ENCODE measurements at regions not wholly inside any gene's neighbourhood (a gene's known extent, or its start where the extent isn't known, plus 50 kb on each side); places are given as distances from the start of the nearest gene placed in this dataset.

DNA sequence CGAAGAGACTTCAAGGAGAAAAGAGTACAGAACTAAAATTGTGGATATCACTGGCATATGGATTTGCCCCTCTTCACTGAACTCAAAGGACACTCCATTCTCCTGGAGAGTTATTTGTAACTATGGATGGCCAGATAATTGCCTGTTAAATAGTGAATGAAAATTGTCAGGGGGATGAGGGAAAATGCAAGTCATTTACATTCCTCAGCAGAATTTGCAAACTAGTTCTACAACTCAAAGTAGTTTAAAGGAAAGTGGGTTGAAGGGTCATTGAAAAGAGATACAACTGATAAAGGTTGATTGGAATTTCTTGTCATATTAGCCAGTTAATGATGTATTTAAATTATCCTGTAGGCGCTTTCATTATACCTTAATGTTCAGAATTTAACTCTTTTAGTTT, 266.5 kb upstream of the SPOPL start:
- TF ChIP-seq, protein P1, sequence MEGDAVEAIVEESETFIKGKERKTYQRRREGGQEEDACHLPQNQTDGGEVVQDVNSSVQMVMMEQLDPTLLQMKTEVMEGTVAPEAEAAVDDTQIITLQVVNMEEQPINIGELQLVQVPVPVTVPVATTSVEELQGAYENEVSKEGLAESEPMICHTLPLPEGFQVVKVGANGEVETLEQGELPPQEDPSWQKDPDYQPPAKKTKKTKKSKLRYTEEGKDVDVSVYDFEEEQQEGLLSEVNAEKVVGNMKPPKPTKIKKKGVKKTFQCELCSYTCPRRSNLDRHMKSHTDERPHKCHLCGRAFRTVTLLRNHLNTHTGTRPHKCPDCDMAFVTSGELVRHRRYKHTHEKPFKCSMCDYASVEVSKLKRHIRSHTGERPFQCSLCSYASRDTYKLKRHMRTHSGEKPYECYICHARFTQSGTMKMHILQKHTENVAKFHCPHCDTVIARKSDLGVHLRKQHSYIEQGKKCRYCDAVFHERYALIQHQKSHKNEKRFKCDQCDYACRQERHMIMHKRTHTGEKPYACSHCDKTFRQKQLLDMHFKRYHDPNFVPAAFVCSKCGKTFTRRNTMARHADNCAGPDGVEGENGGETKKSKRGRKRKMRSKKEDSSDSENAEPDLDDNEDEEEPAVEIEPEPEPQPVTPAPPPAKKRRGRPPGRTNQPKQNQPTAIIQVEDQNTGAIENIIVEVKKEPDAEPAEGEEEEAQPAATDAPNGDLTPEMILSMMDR (IDR thresholded peaks at IDR 0.05): no peak
- no peak overlapping the region for H3K4me3 ChIP-seq
- no peak overlapping the region for H3K27ac ChIP-seq
- DNase-seq (no peak), ATAC-seq (no peak)
- intact Hi-C loops (cut with DNase I): no loop called here
- H3K9me3 ChIP-seq: no peaks in the 10 kb centered on the region
- no peaks in the 10 kb centered on the region for H3K4me1 ChIP-seq
- H3K27me3 ChIP-seq (ENCODE audit: low read depth): no peaks in the 10 kb centered on the region
- no peaks in the 10 kb centered on the region for H3K36me3 ChIP-seq

DNA sequence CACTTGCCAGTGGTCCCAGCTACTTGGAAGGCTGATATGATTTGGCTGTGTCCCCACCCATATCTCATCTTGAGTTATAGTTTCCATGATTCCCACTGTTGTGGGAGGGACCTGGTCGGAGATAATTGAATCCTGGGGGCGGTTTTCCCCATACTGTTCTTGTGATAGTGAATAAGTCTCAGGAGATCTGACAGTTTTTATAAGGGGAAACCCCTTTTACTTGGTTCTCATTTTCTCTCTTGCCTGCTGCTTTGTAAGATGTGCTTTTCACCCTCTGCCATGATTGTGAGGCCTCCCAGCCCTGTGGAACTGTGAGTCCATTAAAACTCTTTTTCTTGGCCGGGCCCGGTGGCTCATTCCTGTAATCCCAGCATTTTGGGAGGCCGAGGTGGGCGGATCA, 265.4 kb upstream of the SPOPL start:
- Histone ChIP-seq H3K27me3 (ENCODE audit: low read depth) (no peaks in the 10 kb centered on the region), H3K9me3 (no peaks in the 10 kb centered on the region), H3K27ac (no peak overlapping the region), H3K4me1 (no peaks in the 10 kb centered on the region), H3K4me3 (no peak overlapping the region), H3K36me3 (no peaks in the 10 kb centered on the region)
- DNase-seq: no peak
- intact Hi-C loops (cut with DNase I): no loop called here
- TF ChIP-seq, protein P1 (IDR thresholded peaks at IDR 0.05): no peak
- no peak for ATAC-seq

DNA sequence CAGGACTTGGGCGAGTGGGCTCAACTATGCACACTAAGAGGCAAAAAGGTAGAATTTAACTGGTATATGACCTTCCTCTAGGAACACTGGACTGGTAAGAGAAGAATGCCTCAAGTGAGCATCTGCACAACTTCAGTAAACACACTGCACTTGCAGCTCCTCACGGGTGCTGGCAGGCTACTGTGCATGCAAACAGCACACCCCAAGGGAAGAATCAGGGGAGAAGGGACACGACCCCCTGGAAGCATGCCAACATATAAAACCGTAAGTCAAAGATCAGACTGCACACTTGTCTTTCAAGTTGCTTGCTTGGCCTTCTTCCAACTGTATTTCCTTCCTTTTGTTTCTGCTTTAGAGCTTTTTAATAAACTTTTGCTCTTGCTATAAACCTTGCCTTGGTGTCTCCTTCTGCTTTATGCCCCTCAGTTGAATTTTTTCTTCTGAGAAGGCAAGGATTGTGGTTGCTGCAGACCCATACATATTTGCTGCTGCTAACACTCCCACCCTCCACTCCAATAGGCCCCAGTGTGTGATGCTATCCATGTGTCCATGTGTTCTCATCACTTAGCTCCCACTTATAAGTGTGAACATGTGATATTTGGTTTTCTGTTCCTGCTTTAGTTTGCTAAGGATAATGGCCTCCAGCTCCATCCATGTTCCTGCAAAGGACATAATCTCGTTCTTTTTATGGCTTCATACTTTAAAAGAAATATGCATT, 263.7 kb upstream of the SPOPL start:
- DNase-seq (no peak), ATAC-seq (no peak)
- TF ChIP-seq, protein P1 (IDR thresholded peaks at IDR 0.05): no peak
- Histone ChIP-seq H3K27me3 (ENCODE audit: low read depth) (no peaks in the 10 kb centered on the region), H3K4me1 (no peaks in the 10 kb centered on the region), H3K9me3 (no peaks in the 10 kb centered on the region), H3K36me3 (no peaks in the 10 kb centered on the region), H3K27ac (no peak overlapping the region), H3K4me3 (no peak overlapping the region)
- intact Hi-C loops (cut with DNase I): no loop called here

DNA sequence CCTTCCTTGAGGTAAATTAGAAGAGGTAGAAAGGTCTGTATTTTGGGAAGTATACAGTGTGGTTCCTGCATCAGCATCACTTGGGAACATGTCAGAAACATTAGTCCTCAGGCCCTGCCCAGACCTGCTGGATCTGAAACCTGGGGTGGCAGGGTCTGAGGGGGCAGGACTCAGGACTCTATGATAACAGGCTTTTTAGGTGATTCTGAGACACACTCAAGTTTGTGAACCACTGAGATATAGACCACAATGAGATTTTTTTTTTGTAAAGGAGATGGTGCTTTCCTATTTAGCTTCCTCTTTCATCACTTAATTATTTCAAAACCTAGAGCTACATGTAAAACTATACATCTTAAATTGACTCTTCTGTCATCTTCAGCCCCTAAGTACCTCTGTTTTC, 262.7 kb upstream of the SPOPL start:
- TF ChIP-seq, protein P1 (IDR thresholded peaks at IDR 0.05): no peak
- Histone ChIP-seq H3K4me3 (no peak overlapping the region), H3K36me3 (no peaks in the 10 kb centered on the region), H3K9me3 (no peaks in the 10 kb centered on the region), H3K4me1 (no peaks in the 10 kb centered on the region), H3K27ac (no peak overlapping the region), H3K27me3 (ENCODE audit: low read depth) (no peaks in the 10 kb centered on the region)
- intact Hi-C loops (cut with DNase I): no loop called here
- DNase-seq (no peak), ATAC-seq (no peak)

DNA sequence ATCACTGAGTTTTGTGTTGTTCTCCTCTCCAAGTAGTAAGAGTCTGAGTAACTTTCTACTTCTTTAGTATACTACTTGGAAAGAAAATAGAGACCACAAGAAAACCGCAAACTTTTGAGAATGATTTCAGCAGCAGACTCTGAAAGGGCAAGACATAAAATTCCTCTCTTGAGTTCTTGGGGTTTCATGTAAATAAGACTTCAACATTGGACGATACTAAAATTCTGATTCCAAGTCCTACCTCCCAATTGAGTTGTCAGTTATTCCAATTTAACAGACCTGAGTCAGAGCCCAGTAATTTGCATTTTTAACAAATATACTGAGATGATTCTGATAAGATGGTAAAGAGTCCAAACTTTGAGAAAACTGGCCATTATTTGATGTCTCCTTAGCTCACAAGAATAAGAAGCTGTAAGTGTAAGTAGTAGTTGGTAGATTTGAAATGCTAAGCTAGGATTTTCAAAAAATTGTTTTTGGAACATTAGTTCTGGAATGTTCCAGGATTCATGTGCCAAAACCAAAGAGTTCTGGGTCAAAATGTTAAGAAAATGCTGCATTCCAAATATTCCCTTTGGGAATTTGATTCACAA, 261.6 kb upstream of the SPOPL start:
- DNase-seq (no peak), ATAC-seq (no peak)
- Histone ChIP-seq H3K27ac (no peak overlapping the region), H3K27me3 (ENCODE audit: low read depth) (no peaks in the 10 kb centered on the region), H3K4me3 (no peak overlapping the region), H3K36me3 (no peaks in the 10 kb centered on the region), H3K4me1 (no peaks in the 10 kb centered on the region), H3K9me3 (no peaks in the 10 kb centered on the region)
- TF ChIP-seq, protein P1 (IDR thresholded peaks at IDR 0.05): no peak
- intact Hi-C loops (cut with DNase I): no loop called here
